Activated naive CD8-positive, alpha-beta T cell treated with anti-CD3 and anti-CD28 coated beads, Interleukin-2, amount 10 ng/mL, durations not matched to agents 7 days and 5 days (primary cell): ENCODE measurements at regions not wholly inside any gene's neighbourhood (a gene's known extent, or its start where the extent isn't known, plus 50 kb on each side); places are given as distances from the start of the nearest gene placed in this dataset.
"Not testable (repeated sequence)": the region's sequence is repeated elsewhere in the genome, so short reads cannot be mapped to it uniquely, and the experiment has no call there.

Source experiments
- ATAC-seq: fragments of 150-1000 bp; cut with Tn5 transposase; one replicate; pipeline ENCODE4 v1.10.0; 2021; ENCODE audit warnings: low read depth, moderate library complexity
- POLR2A ChIA-PET: fragments of 350-600 bp; sonication (Branson Sonifier 250); formaldehyde crosslinking; loops from one replicate; lab custom pipeline; 2021; ENCODE audit warnings: antibody characterized with exemption; lab: Charles Lee
- DNase-seq: peaks from one replicate; pipeline ENCODE4 v3.0.0; 2021
- H3K27ac Mint-ChIP-seq: one replicate; pipeline ENCODE4 v1.8.0; 2022; ENCODE audit warnings: mild to moderate bottlenecking, mixed read lengths
- H3K27me3 Mint-ChIP-seq: one replicate; pipeline ENCODE4 v1.8.0; 2022; ENCODE audit warnings: mild to moderate bottlenecking, moderate library complexity, mixed read lengths
- H3K36me3 Mint-ChIP-seq: one replicate; pipeline ENCODE4 v1.8.0; 2021; ENCODE audit warnings: mild to moderate bottlenecking, mixed read lengths
- H3K4me1 Mint-ChIP-seq: one replicate; pipeline ENCODE4 v1.8.0; 2021; ENCODE audit warnings: mixed read lengths
- H3K4me3 Mint-ChIP-seq: one replicate; pipeline ENCODE4 v1.8.0; 2022; ENCODE audit warnings: mild to moderate bottlenecking, moderate library complexity, mixed read lengths
- H3K9me3 Mint-ChIP-seq: one replicate; pipeline ENCODE4 v1.8.0; 2021; ENCODE audit warnings: mixed read lengths

DNA sequence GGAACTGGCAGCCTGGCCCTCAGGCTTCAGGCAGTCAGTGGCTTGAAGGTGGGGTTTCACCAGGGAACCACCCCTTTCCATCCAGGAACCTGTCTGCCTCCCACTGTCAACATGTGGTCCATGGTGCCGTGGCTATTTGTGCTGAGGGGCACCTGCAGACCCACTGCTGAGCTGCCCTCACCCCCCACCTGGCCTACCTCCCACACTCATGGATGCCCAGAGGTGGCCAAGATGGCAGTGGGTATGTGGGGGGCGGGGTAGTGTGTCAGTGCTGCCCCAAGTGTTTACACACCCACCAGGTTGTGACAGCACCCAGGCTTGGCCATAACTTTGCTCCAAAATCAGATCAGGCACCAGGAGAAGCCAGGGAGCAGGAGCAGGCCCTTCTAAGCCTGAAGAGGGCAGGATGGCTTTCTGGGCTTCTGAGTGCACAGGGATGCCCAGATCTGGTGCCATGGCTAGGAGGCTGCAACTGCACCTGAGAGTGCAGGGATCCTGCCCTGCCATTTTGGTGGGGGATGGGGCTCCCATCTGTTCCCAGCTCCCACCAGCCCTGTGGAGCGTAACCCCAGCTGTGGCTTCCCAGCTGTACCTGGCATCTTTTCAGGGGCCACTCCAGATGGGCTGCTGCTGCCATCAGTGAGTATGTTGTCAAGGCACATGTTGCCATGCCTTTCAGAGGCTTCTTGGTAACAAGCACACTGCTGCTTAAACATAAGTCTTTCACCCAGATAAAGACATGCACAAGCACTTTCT lies 263.9 kb downstream of the LRIG3 start:
- peaks cover 3% of the 10 kb centered on the region for H3K9me3 Mint-ChIP-seq
- POLR2A ChIA-PET = no interaction called here
- H3K36me3 Mint-ChIP-seq = no peaks in the 10 kb centered on the region
- no peaks in the 10 kb centered on the region for H3K27me3 Mint-ChIP-seq
- no peaks in the 10 kb centered on the region for H3K4me1 Mint-ChIP-seq
- no peak overlapping the region for H3K27ac Mint-ChIP-seq
- DNase-seq (no peak), ATAC-seq (no peak)
- H3K4me3 Mint-ChIP-seq = no peak overlapping the region

DNA sequence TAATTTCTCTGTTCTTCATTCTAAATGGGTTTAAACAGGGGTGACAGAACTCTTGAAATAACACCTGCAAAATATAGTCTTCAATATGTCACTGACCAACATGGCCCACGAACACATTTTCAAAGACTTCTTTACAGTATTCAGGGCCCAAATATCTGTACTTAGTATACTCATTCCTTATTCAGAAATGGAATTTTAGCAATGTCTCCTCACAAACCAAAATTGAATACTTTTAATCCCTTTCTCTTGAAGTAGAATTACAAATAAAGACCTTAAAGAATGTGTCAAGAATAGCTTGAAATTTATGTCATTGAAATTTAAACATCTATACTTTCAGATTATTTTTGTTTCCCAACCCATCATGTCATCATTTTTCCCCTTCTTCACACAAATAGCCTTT lies 263.1 kb downstream of the LRIG3 start:
- ATAC-seq (no peak), DNase-seq (no peak)
- no peaks in the 10 kb centered on the region for H3K4me1 Mint-ChIP-seq
- H3K4me3 Mint-ChIP-seq = no peak overlapping the region
- POLR2A ChIA-PET = no interaction called here
- H3K27ac Mint-ChIP-seq = no peak overlapping the region
- peaks cover 3% of the 10 kb centered on the region for H3K9me3 Mint-ChIP-seq
- no peaks in the 10 kb centered on the region for H3K27me3 Mint-ChIP-seq
- H3K36me3 Mint-ChIP-seq = no peaks in the 10 kb centered on the region

DNA sequence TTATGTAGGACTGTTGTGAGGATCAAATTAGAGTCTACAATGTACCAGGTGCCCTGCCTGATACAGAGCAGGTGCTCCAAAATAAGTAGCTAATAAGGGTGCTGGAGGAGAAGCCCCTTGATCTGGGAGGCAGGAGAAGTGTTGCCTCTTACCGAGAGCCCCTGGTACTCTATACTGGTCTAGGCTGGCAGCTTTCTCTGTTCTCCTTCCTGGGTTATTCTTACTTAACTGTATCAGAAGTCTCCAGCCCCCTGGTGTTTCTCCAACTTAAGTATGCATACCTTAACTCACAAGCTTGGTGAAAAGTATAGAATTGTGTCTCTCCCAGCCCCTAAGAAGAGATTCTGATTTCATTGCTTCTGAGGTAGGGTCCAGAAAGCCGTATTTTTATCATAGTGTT lies 254.9 kb downstream of the LRIG3 start:
- H3K4me3 Mint-ChIP-seq = no peak overlapping the region
- no peaks in the 10 kb centered on the region for H3K4me1 Mint-ChIP-seq
- POLR2A ChIA-PET = no interaction called here
- ATAC-seq = no peak
- no peaks in the 10 kb centered on the region for H3K9me3 Mint-ChIP-seq
- no peak for DNase-seq
- H3K36me3 Mint-ChIP-seq = no peaks in the 10 kb centered on the region
- no peaks in the 10 kb centered on the region for H3K27me3 Mint-ChIP-seq
- H3K27ac Mint-ChIP-seq = no peak overlapping the region

DNA sequence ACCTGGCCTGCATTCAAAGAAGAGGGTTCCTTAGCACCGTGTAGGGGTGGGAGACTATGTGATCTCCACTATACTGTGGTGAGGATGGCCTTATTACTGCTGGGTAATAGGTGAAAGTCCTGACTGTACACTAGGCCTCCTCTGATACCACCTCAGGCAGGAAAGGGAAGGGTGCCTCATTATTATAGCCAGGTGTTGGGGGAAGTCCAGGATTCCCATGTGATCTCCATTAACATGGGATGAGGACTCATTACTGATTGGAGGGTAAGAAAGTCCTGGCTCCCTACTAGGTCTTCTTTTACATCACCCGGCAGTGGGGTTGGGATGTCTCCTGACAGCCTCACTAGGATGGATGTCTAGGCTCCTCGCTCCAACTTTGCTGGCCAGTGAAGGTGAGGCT lies 252.1 kb downstream of the LRIG3 start:
- H3K36me3 Mint-ChIP-seq = no peaks in the 10 kb centered on the region
- peaks cover 2% of the 10 kb centered on the region for H3K9me3 Mint-ChIP-seq

DNA sequence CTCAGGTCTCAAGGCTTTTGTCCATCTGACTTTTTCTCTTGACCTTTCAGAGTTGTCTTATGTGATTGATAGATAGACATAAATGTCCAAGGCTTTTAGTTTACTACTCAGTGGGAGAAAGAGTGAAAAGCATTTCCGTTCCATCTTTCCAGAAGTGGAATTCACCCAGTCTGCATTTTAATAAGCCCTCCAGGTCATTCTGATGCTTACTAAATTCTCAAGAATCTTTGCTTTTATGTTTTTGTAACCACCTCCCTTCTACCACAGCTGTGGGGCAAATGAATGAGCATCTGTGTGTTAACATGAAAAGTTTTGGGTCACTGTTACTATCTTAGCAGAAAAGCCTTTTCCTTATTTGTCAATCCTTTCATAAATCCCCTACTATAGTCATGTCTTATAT lies 251.4 kb downstream of the LRIG3 start:
- Mint-ChIP-seq H3K9me3 (peaks cover 2% of the 10 kb centered on the region), H3K4me1 (no peaks in the 10 kb centered on the region), H3K4me3 (no peak overlapping the region), H3K36me3 (no peaks in the 10 kb centered on the region), H3K27me3 (no peaks in the 10 kb centered on the region), H3K27ac (no peak overlapping the region)
- ATAC-seq (no peak), DNase-seq (no peak)
- POLR2A ChIA-PET = no interaction called here

More for the DNA sequence above, 252.1 kb downstream of the LRIG3 start:
- DNase-seq (no peak), ATAC-seq (no peak)
- Mint-ChIP-seq H3K4me1 (no peaks in the 10 kb centered on the region), H3K27ac (no peak overlapping the region), H3K4me3 (no peak overlapping the region), H3K27me3 (no peaks in the 10 kb centered on the region)
- POLR2A ChIA-PET = no interaction called here

DNA sequence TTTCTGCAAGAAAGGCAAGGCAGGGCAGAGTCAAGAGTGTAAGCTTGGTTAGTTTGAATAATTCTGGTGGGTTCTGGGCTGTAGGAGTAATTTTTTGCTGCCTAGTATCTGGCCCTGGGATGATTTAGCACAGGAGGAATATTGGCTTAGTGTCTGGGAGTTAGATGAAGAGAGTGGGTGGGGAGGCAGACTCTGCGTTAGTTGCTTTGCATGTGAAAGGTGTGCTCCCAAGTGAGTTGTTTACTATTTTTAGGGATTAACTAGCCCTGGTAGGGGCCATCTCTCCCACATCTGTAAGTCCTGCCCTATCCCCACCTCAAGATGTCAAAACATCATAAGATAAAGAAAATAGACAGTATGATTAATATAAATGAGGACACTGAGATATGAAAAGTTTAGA lies 249.7 kb downstream of the LRIG3 start:
- Mint-ChIP-seq H3K27ac (no peak overlapping the region), H3K36me3 (no peaks in the 10 kb centered on the region), H3K9me3 (peaks cover 2% of the 10 kb centered on the region)

DNA sequence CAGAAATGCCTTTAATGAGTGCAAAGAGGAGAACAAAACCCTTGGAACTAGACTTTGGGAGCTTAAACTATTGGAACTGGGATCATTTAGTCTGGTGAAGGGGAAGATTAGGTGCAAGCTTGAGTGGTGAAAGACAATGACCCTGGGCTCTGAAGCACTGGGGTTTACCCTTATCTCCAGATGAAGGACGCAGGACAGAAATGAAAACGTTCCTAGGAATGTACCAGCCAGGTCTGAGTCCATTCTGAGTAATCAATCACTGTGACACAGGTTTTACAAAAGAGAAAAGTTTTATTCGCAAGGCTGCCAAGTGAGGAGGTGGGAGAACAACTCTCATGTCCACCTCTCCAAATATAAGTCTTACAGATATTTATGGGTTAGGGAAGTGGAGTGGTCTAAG lies 249.1 kb downstream of the LRIG3 start:
- ATAC-seq (no peak), DNase-seq (no peak)
- Mint-ChIP-seq H3K27ac (no peak overlapping the region), H3K4me1 (no peaks in the 10 kb centered on the region), H3K27me3 (no peaks in the 10 kb centered on the region), H3K36me3 (no peaks in the 10 kb centered on the region), H3K9me3 (peaks cover 2% of the 10 kb centered on the region), H3K4me3 (no peak overlapping the region)
- POLR2A ChIA-PET = no interaction called here

More for the DNA sequence above, 249.7 kb downstream of the LRIG3 start:
- Mint-ChIP-seq H3K4me1 (no peaks in the 10 kb centered on the region), H3K27me3 (no peaks in the 10 kb centered on the region), H3K4me3 (no peak overlapping the region)
- no peak for ATAC-seq
- DNase-seq = no peak
- POLR2A ChIA-PET = no interaction called here

DNA sequence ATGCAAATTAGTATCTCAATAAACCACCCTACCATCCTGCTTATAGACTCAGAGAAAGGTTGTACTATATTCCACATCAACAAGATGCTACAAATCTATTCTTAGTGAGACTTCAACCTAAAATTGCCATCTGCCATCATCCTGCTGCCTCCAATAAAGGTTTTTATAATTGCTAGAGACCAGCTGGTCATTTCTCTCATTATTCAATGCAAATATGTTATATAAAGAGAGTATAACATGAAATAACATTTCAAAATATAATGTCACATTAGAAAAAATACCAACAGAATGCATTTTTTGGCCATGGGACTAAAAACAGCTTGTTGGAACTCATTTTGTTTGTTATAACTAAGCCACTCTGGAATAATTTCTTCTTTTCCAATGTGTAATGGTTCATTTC lies 247.3 kb downstream of the LRIG3 start:
- ATAC-seq = no peak
- H3K27ac Mint-ChIP-seq = no peak overlapping the region

DNA sequence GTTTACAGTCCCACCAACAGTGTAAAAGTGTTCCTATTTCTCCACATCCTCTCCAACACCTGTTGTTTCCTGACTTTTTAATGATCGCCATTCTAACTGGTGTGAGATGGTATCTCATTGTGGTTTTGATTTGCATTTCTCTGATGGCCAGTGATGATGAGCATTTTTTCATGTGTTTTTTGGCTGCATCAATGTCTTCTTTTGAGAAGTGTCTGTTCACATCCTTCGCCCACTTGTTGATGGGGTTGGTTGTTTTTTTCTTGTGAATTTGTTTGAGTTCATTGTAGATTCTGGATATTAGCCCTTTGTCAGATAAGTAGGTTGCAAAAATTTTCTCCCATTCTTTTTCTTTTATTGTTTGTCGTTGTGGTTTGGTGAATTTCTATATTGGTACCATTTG lies 242.5 kb downstream of the LRIG3 start:
- DNase-seq, H3K4me3 Mint-ChIP-seq, POLR2A ChIA-PET, H3K27me3 Mint-ChIP-seq, H3K4me1 Mint-ChIP-seq, H3K36me3 Mint-ChIP-seq, H3K9me3 Mint-ChIP-seq, ATAC-seq, H3K27ac Mint-ChIP-seq: not testable (repeated sequence)

More for the DNA sequence above, 247.3 kb downstream of the LRIG3 start:
- H3K36me3 Mint-ChIP-seq = no peaks in the 10 kb centered on the region
- H3K27me3 Mint-ChIP-seq = no peaks in the 10 kb centered on the region
- DNase-seq = no peak
- POLR2A ChIA-PET = no interaction called here
- H3K9me3 Mint-ChIP-seq = peaks cover 2% of the 10 kb centered on the region
- no peaks in the 10 kb centered on the region for H3K4me1 Mint-ChIP-seq
- no peak overlapping the region for H3K4me3 Mint-ChIP-seq

DNA sequence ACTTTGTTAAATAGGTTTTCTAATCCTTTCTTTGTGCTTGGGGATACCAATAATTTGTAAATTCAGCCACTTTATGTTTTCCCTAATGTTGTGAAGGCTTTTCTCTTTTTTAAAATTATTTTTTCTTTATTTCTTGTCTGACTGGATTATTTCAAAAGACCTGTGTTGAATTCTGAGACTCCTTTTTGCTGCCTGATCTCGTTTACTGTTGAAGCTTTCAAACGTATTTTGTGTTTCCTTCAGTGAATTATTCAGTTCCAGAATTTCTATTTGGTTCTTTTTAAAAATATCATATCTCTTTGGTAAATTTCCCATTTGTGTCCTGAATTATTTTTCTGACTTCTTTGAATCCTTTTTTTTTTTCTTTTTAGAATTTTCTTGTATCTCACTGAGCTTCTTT lies 241.6 kb downstream of the LRIG3 start:
- Mint-ChIP-seq H3K9me3 (peaks cover 7% of the 10 kb centered on the region), H3K4me3 (no peak overlapping the region), H3K36me3 (no peaks in the 10 kb centered on the region), H3K27me3 (no peaks in the 10 kb centered on the region), H3K27ac (no peak overlapping the region), H3K4me1 (no peaks in the 10 kb centered on the region)
- DNase-seq (no peak), ATAC-seq (no peak)
- POLR2A ChIA-PET = no interaction called here

DNA sequence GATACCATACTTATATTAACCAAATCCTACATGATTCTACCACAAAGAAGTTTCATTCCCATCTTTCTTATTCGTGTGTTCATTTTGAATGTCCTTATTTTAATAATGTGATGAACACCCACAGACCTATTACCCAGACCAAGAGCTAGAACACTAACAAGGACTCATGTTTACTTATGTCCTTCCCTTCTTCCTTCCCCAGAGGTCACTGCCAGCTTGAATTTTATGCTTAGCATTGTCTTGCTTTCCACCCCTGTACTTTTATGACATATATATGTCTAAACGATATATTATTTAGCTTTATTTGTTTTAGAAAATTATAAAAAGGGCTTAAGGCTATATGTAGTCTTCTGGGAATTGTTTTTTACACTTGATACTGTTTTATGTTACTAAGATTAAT lies 238.6 kb downstream of the LRIG3 start:
- POLR2A ChIA-PET = no interaction called here
- Mint-ChIP-seq H3K4me1 (no peaks in the 10 kb centered on the region), H3K27ac (no peak overlapping the region), H3K27me3 (no peaks in the 10 kb centered on the region), H3K36me3 (no peaks in the 10 kb centered on the region), H3K9me3 (peaks cover 7% of the 10 kb centered on the region), H3K4me3 (no peak overlapping the region)
- DNase-seq (no peak), ATAC-seq (no peak)

DNA sequence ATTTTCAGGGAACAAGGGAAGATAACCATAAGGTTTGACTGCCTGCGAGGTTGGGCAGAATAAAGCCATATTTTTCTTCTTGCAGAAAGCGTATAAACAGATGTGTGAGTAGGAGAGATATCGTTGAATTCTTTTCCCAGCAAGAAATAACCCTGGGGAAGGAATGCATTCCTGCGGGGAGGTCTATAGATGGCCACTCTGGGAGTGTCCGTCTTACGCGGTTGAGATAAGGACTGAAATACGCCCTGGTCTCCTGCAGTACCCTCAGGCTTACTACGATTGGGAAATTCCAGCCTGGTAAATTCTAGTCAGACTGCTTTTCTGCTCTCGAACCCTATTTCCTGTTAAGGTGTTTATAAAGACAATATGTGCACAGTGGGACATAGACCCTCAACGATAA lies 225.0 kb downstream of the LRIG3 start:
- Mint-ChIP-seq H3K27me3 (no peaks in the 10 kb centered on the region), H3K4me3 (no peak overlapping the region), H3K27ac (no peak overlapping the region), H3K9me3 (peaks cover 16% of the 10 kb centered on the region), H3K4me1 (no peaks in the 10 kb centered on the region), H3K36me3 (no peaks in the 10 kb centered on the region)
- ATAC-seq (no peak), DNase-seq (no peak)
- POLR2A ChIA-PET = no interaction called here

DNA sequence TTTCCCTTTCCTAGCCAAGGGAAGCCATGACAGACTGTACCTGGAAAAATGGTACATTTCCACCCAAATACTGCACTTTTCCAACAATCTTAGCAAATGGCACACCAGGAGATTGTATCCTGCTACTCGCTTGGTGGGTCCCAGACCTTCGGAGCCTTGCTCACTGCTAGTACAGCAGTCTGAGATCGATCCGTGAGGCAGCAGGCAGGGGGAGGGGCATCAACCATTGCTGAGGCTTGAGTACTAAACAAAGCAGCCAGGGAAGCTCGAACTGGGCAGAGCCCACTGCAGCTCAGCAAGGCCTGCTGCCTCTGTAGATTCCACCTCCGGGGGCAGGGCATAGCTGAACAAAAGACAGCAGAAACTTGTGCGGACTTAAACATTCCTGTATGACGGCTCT lies 218.8 kb downstream of the LRIG3 start:
- H3K27ac Mint-ChIP-seq = no peak overlapping the region
- H3K9me3 Mint-ChIP-seq = peaks cover 17% of the 10 kb centered on the region
- H3K4me3 Mint-ChIP-seq = no peak overlapping the region
- H3K27me3 Mint-ChIP-seq = no peaks in the 10 kb centered on the region
- DNase-seq (no peak), ATAC-seq (no peak)
- POLR2A ChIA-PET = no interaction called here
- H3K4me1 Mint-ChIP-seq = no peaks in the 10 kb centered on the region
- no peaks in the 10 kb centered on the region for H3K36me3 Mint-ChIP-seq

DNA sequence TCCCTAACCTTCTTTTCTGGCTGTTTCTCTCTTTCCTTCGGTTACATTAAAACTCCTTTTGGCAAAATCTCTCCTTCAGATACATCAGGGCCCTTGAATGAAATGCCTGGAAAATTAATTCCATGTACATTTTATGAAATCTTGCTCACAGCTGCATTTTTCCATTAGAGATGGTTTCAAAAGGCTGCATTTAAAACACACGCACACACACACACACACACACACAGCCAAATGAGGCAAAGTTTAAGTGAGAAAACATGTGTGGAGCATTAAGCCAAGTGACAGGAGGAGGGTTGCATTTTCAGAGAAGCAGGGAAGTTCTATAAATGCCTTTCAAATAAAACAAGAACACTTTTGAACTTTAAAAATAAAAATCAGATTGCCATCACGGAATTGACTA lies 216.4 kb downstream of the LRIG3 start:
- POLR2A ChIA-PET = no interaction called here
- no peak overlapping the region for H3K27ac Mint-ChIP-seq

More for the DNA sequence above, 216.4 kb downstream of the LRIG3 start:
- Mint-ChIP-seq H3K9me3 (peaks cover 20% of the 10 kb centered on the region), H3K4me3 (no peak overlapping the region), H3K4me1 (no peaks in the 10 kb centered on the region), H3K36me3 (no peaks in the 10 kb centered on the region), H3K27me3 (no peaks in the 10 kb centered on the region)
- ATAC-seq (no peak), DNase-seq (no peak)
